ENCODE measurements at regions not wholly inside any gene's neighbourhood (a gene's known extent, or its start where the extent isn't known, plus 50 kb on each side); places are given as distances from the start of the nearest gene placed in this dataset.

GRCh38 chr11:13868710-13869397 is 93.7 kb upstream of the SPON1 start:
- no peak for DNase-seq

- DNase-seq: no peak
These were observed 93.1 kb upstream of the SPON1 start for GRCh38 chr11:13869398-13869886.

GRCh38 chr11:13874597-13874996 is 87.9 kb upstream of the SPON1 start:
- no peak for DNase-seq

GRCh38 chr11:13875643-13876042 is 86.9 kb upstream of the SPON1 start:
- DNase-seq: no peak

- no peak for DNase-seq
These were observed 86.1 kb upstream of the SPON1 start for GRCh38 chr11:13876423-13876822.

GRCh38 chr11:13878077-13878476 is 84.4 kb upstream of the SPON1 start:
- no peak for DNase-seq

GRCh38 chr11:13880634-13881033 is 81.9 kb upstream of the SPON1 start:
- DNase-seq: no peak

- no peak for DNase-seq
These were observed 81.2 kb upstream of the SPON1 start for GRCh38 chr11:13881226-13881905.

GRCh38 chr11:13883042-13883441 is 79.5 kb upstream of the SPON1 start:
- DNase-seq: no peak

- DNase-seq: no peak
These were observed 78.9 kb upstream of the SPON1 start for GRCh38 chr11:13883589-13883988.

GRCh38 chr11:13884158-13884799 is 78.2 kb upstream of the SPON1 start:
- DNase-seq: no peak

- no peak for DNase-seq
These were observed 77.4 kb upstream of the SPON1 start for GRCh38 chr11:13885083-13885482.

GRCh38 chr11:13889552-13890249 is 72.8 kb upstream of the SPON1 start:
- peak in 10 of 56 donors; percentile 4 to 64 (median 22) for DNase-seq

- no peak for DNase-seq
These were observed 70.6 kb upstream of the SPON1 start for GRCh38 chr11:13891911-13892310.

- no peak for DNase-seq
These were observed 66.1 kb upstream of the SPON1 start for GRCh38 chr11:13896175-13896980.

- DNase-seq: no peak
These were observed 65.6 kb upstream of the SPON1 start for GRCh38 chr11:13896981-13897353.

- no peak for DNase-seq
These were observed 64.8 kb upstream of the SPON1 start for GRCh38 chr11:13897646-13898276.

- no peak for DNase-seq
These were observed 62.9 kb upstream of the SPON1 start for GRCh38 chr11:13899603-13900002.

- no peak for DNase-seq
These were observed 60.0 kb upstream of the SPON1 start for GRCh38 chr11:13902523-13902922.

GRCh38 chr11:13905137-13905781 is 57.3 kb upstream of the SPON1 start:
- no peak for DNase-seq
